Mesothelial cell of epicardium (in vitro differentiated cells): ENCODE measurements at regions not wholly inside any gene's neighbourhood (a gene's known extent, or its start where the extent isn't known, plus 50 kb on each side); places are given as distances from the start of the nearest gene placed in this dataset.

ENCODE experiments used
- DNase-seq, 2 experiments: peaks; one replicate each; pipeline ENCODE4 v3.0.0; 2021; ENCODE audit warnings: low spot score in 2 of 2; ENCODE audit not compliant: unreplicated experiment in 2 of 2
- H3K27ac Mint-ChIP-seq: 2 replicates; pipeline ENCODE4 v1.8.0; 2021; ENCODE audit warnings: mixed read lengths
- H3K27me3 Mint-ChIP-seq: 2 replicates; pipeline ENCODE4 v1.8.0; 2021; ENCODE audit warnings: low read depth, mixed read lengths
- H3K36me3 Mint-ChIP-seq: 2 replicates; pipeline ENCODE4 v1.8.0; 2021; ENCODE audit warnings: mixed read lengths
- H3K4me1 Mint-ChIP-seq: 2 replicates; pipeline ENCODE4 v1.8.0; 2021; ENCODE audit warnings: mixed read lengths
- H3K4me3 Mint-ChIP-seq: 2 replicates; pipeline ENCODE4 v1.8.0; 2021; ENCODE audit warnings: mild to moderate bottlenecking, moderate library complexity, mixed read lengths
- H3K9me3 Mint-ChIP-seq: 2 replicates; pipeline ENCODE4 v1.8.0; 2021; ENCODE audit warnings: mixed read lengths
- TF ChIP-seq, protein P1 (sequence below): fragments of 200-600 bp; sonication (generic); IDR thresholded peaks from one replicate; pipeline ENCODE4 v1.5.0; 2021; ENCODE audit warnings: antibody characterized with exemption; ENCODE audit not compliant: unreplicated experiment

DNA sequence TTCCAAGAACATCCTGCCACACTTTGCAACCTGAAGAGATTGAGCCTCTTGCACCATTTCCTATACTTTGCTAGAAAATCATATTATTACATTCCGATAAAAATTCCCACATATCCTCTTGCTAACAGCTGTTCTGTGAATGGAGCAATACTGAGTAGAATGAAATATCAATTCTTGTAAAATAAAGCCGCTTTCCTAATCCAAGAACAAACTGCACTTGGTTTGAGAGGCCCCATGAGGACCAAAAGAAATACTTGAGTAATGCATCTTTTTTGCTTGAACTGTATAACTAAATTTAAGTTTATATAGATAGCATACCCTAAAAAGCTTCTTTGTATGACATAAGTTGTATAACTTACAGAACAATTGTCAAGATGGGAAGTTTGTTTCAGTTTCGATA, 632.4 kb upstream of the SLC8A1 start:
- H3K4me3 Mint-ChIP-seq: no peak overlapping the region
- no peaks in the 10 kb centered on the region for H3K36me3 Mint-ChIP-seq
- no peak overlapping the region for H3K27ac Mint-ChIP-seq
- H3K27me3 Mint-ChIP-seq: no peaks in the 10 kb centered on the region
- no peak for DNase-seq
- TF ChIP-seq, protein P1, sequence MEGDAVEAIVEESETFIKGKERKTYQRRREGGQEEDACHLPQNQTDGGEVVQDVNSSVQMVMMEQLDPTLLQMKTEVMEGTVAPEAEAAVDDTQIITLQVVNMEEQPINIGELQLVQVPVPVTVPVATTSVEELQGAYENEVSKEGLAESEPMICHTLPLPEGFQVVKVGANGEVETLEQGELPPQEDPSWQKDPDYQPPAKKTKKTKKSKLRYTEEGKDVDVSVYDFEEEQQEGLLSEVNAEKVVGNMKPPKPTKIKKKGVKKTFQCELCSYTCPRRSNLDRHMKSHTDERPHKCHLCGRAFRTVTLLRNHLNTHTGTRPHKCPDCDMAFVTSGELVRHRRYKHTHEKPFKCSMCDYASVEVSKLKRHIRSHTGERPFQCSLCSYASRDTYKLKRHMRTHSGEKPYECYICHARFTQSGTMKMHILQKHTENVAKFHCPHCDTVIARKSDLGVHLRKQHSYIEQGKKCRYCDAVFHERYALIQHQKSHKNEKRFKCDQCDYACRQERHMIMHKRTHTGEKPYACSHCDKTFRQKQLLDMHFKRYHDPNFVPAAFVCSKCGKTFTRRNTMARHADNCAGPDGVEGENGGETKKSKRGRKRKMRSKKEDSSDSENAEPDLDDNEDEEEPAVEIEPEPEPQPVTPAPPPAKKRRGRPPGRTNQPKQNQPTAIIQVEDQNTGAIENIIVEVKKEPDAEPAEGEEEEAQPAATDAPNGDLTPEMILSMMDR: no peak
- H3K4me1 Mint-ChIP-seq: no peaks in the 10 kb centered on the region
- H3K9me3 Mint-ChIP-seq: peaks cover 24% of the 10 kb centered on the region

DNA sequence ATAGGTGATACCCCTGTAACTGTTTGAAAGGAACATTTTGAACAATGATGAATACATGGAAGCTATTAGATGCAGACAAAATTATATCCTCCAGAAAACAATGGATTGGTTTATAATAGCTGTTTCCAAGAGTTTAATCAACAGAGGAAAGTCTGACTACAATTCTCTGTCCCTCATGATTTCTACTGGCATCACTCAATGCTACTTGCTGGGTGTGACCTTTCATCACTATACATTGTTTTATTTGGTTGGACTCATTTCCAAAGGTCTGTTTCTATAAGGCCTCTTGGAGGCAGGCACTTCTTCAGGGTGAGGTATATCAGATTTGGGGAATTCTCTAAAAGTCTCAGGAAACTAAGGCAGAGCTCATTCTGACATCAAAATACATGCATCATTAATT, 636.1 kb upstream of the SLC8A1 start:
- no peak for DNase-seq
- H3K9me3 Mint-ChIP-seq: peaks cover 19% of the 10 kb centered on the region
- H3K4me1 Mint-ChIP-seq: no peaks in the 10 kb centered on the region
- H3K4me3 Mint-ChIP-seq: no peak overlapping the region
- TF ChIP-seq, protein P1: no peak
- no peak overlapping the region for H3K27ac Mint-ChIP-seq
- H3K27me3 Mint-ChIP-seq: no peaks in the 10 kb centered on the region
- H3K36me3 Mint-ChIP-seq: no peaks in the 10 kb centered on the region

- Mint-ChIP-seq H3K27ac (no peak overlapping the region), H3K4me1 (peaks cover 19% of the 10 kb centered on the region), H3K27me3 (no peaks in the 10 kb centered on the region), H3K36me3 (no peaks in the 10 kb centered on the region), H3K4me3 (no peak overlapping the region), H3K9me3 (no peaks in the 10 kb centered on the region)
- no peak for DNase-seq
- TF ChIP-seq, protein P1: no peak
These were observed 649.4 kb upstream of the SLC8A1 start for GRCh38 chr2:41101281-41101680.

DNA sequence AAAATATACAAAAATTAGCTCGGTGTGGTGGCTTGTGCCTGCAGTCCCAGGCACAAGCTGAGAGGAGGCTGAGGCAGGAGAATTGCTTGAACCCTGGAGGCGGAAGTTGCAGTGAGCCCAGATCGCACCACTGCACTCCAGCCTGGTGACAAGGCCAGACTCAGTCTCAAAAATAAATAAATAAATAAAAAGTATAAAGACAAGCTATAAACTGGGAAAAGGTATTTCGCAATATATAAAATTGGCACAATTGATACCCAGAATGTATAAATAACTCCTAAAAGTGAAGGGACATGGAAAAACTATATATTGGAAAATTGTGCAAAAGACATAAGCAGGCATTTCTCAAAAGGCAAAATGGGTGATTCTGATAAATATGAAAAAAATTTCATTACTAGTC, 657.9 kb upstream of the SLC8A1 start:
- Mint-ChIP-seq H3K9me3 (peaks cover 13% of the 10 kb centered on the region), H3K27ac (no peak overlapping the region), H3K4me1 (peaks cover 6% of the 10 kb centered on the region), H3K4me3 (no peak overlapping the region), H3K36me3 (peaks cover 10% of the 10 kb centered on the region), H3K27me3 (no peaks in the 10 kb centered on the region)
- no peak for DNase-seq
- TF ChIP-seq, protein P1: no peak

GRCh38 chr2:41111836-41112627, 660.1 kb upstream of the SLC8A1 start:
- H3K27ac Mint-ChIP-seq: no peak overlapping the region
- H3K4me1 Mint-ChIP-seq: peaks cover 6% of the 10 kb centered on the region
- DNase-seq: no peak
- TF ChIP-seq, protein P1: no peak
- H3K9me3 Mint-ChIP-seq: peaks cover 20% of the 10 kb centered on the region
- peaks cover 11% of the 10 kb centered on the region for H3K36me3 Mint-ChIP-seq
- H3K27me3 Mint-ChIP-seq: no peaks in the 10 kb centered on the region
- no peak overlapping the region for H3K4me3 Mint-ChIP-seq
